H9 (cell line): ENCODE measurements at regions not wholly inside any gene's neighbourhood (a gene's known extent, or its start where the extent isn't known, plus 50 kb on each side); places are given as distances from the start of the nearest gene placed in this dataset.

ENCODE experiments used
- DNase-seq: peaks from one replicate; pipeline ENCODE4 v3.0.0-alpha.2; 2017
- H2AFZ ChIP-seq: one replicate; pipeline ENCODE4 v1.6.1; 2013; ENCODE audit warnings: mild to moderate bottlenecking, low read length, control low read depth, moderate library complexity
- H2AK5ac ChIP-seq: 2 replicates; pipeline ENCODE4 v1.6.1; 2013; ENCODE audit warnings: low read length, control low read depth, mixed read lengths; ENCODE audit not compliant: insufficient read length
- H2BK120ac ChIP-seq: one replicate; pipeline ENCODE4 v1.6.1; 2013; ENCODE audit warnings: low read depth, mild to moderate bottlenecking, low read length, control low read depth, inconsistent platforms; ENCODE audit not compliant: poor library complexity, severe bottlenecking
- H2BK12ac ChIP-seq: 2 replicates; pipeline ENCODE4 v1.6.1; 2013; ENCODE audit warnings: low read length, control low read depth, mixed read lengths, low read depth; ENCODE audit not compliant: insufficient read length
- H2BK15ac ChIP-seq: 2 replicates; pipeline ENCODE4 v1.6.1; 2013; ENCODE audit warnings: low read depth, low read length, control low read depth
- H2BK20ac ChIP-seq: one replicate; pipeline ENCODE4 v1.6.1; 2013; ENCODE audit warnings: low read depth, mild to moderate bottlenecking, low read length, control low read depth, inconsistent platforms; ENCODE audit not compliant: poor library complexity, severe bottlenecking
- H2BK5ac ChIP-seq: 2 replicates; pipeline ENCODE4 v1.6.1; 2013; ENCODE audit warnings: low read length, control low read depth, mixed read lengths; ENCODE audit not compliant: insufficient read length
- H3K14ac ChIP-seq: 2 replicates; pipeline ENCODE4 v1.6.1; 2013; ENCODE audit warnings: low read length, control low read depth; ENCODE audit not compliant: insufficient read depth
- H3K18ac ChIP-seq: 2 replicates; pipeline ENCODE4 v1.6.1; 2013; ENCODE audit warnings: low read depth, mild to moderate bottlenecking, mixed read lengths, low read length, control low read depth; ENCODE audit not compliant: insufficient read length
- H3K23ac ChIP-seq: 2 replicates; pipeline ENCODE4 v1.6.1; 2013; ENCODE audit warnings: low read length, control low read depth, mixed read lengths, low read depth; ENCODE audit not compliant: insufficient read length
- H3K23me2 ChIP-seq: 2 replicates; pipeline ENCODE4 v1.6.1; 2013; ENCODE audit warnings: low read depth, mild to moderate bottlenecking, mixed read lengths, low read length, control low read depth; ENCODE audit not compliant: insufficient read length, poor library complexity, severe bottlenecking
- H3K27ac ChIP-seq: 2 replicates; pipeline ENCODE4 v1.5.1; 2013; ENCODE audit warnings: low read length, control low read depth, mixed read lengths, low read depth; ENCODE audit not compliant: insufficient read length
- H3K27me3 ChIP-seq: 2 replicates; pipeline ENCODE4 v1.6.1; 2013; ENCODE audit warnings: low read length, control low read depth, inconsistent platforms; ENCODE audit not compliant: insufficient read depth
- H3K4ac ChIP-seq: 2 replicates; pipeline ENCODE4 v1.6.1; 2013; ENCODE audit warnings: low read depth, mild to moderate bottlenecking, control low read depth, inconsistent platforms, low read length, moderate library complexity
- H3K4me1 ChIP-seq: 2 replicates; pipeline ENCODE4 v1.6.1; 2013; ENCODE audit warnings: low read length, control low read depth, inconsistent platforms; ENCODE audit not compliant: insufficient read depth
- H3K4me2 ChIP-seq: 2 replicates; pipeline ENCODE4 v1.6.1; 2013; ENCODE audit warnings: low read length, control low read depth, mixed read lengths; ENCODE audit not compliant: insufficient read length, insufficient read depth
- H3K56ac ChIP-seq: 2 replicates; pipeline ENCODE4 v1.6.1; 2013; ENCODE audit warnings: low read depth, mild to moderate bottlenecking, mixed read lengths, low read length, control low read depth; ENCODE audit not compliant: insufficient read length
- H3K79me1 ChIP-seq: 2 replicates; pipeline ENCODE4 v1.6.1; 2013; ENCODE audit warnings: low read depth, mild to moderate bottlenecking, moderate library complexity, low read length, control low read depth, inconsistent platforms; ENCODE audit not compliant: insufficient read depth, poor library complexity, severe bottlenecking
- H3K79me2 ChIP-seq: 2 replicates; pipeline ENCODE4 v1.6.1; 2013; ENCODE audit warnings: low read length, control low read depth, inconsistent platforms; ENCODE audit not compliant: insufficient read depth
- H3K9ac ChIP-seq: 2 replicates; pipeline ENCODE4 v1.6.1; 2013; ENCODE audit warnings: low read length, control low read depth, mixed read lengths; ENCODE audit not compliant: insufficient read length; ENCODE audit errors: extremely low read depth
- H3K9me3 ChIP-seq: one replicate; pipeline ENCODE4 v1.6.1; 2013; ENCODE audit warnings: low read depth, low read length, inconsistent platforms; ENCODE audit not compliant: control insufficient read depth
- H3T11ph ChIP-seq: one replicate; pipeline ENCODE4 v1.6.1; 2013; ENCODE audit warnings: mild to moderate bottlenecking, low read length, control low read depth, inconsistent platforms
- H4K20me1 ChIP-seq: one replicate; pipeline ENCODE4 v1.6.1; 2013; ENCODE audit not compliant: control insufficient read depth, insufficient read length, insufficient read depth
- H4K5ac ChIP-seq: 2 replicates; pipeline ENCODE4 v1.6.1; 2013; ENCODE audit warnings: low read depth, mild to moderate bottlenecking, mixed read lengths, low read length, control low read depth; ENCODE audit not compliant: insufficient read length
- H4K8ac ChIP-seq: replicated peaks from 2 replicates; pipeline ENCODE4 v1.6.1; 2013; ENCODE audit warnings: low read length, control low read depth, mixed read lengths, low read depth; ENCODE audit not compliant: insufficient read length
- H4K91ac ChIP-seq: 2 replicates; pipeline ENCODE4 v1.6.1; 2013; ENCODE audit warnings: low read depth, mild to moderate bottlenecking, moderate library complexity, mixed read lengths, low read length, control low read depth; ENCODE audit not compliant: insufficient read length
- H3K27ac Mint-ChIP-seq, 3 experiments: 2 replicates in 2 of 3; 3 replicates in 1 of 3; pipeline ENCODE4 v1.8.0; 2020 to 2021; ENCODE audit warnings: mixed read lengths in 3 of 3, mild to moderate bottlenecking in 1 of 3, moderate library complexity in 1 of 3
- H3K27me3 Mint-ChIP-seq: 2 replicates; pipeline ENCODE4 v1.8.0; 2021; ENCODE audit warnings: low read depth, mild to moderate bottlenecking, moderate library complexity, mixed read lengths
- H3K36me3 Mint-ChIP-seq, 3 experiments: 2 replicates in 2 of 3; 3 replicates in 1 of 3; pipeline ENCODE4 v1.8.0; 2020 to 2021; ENCODE audit warnings: low read depth in 3 of 3, mixed read lengths in 3 of 3; ENCODE audit not compliant: insufficient read depth in 1 of 3
- H3K4me1 Mint-ChIP-seq, 2 experiments: 2 replicates each; pipeline ENCODE4 v1.8.0; 2020; ENCODE audit warnings: mixed read lengths in 2 of 2
- H3K4me3 Mint-ChIP-seq, 2 experiments: 2 replicates in 1 of 2; 3 replicates in 1 of 2; pipeline ENCODE4 v1.8.0; 2020 to 2021; ENCODE audit warnings: mild to moderate bottlenecking in 2 of 2, mixed read lengths in 2 of 2, moderate library complexity in 1 of 2
- H3K9me3 Mint-ChIP-seq, 2 experiments: 2 replicates in 1 of 2; 3 replicates in 1 of 2; pipeline ENCODE4 v1.8.0; 2020; ENCODE audit warnings: mild to moderate bottlenecking in 2 of 2, mixed read lengths in 2 of 2, moderate library complexity in 1 of 2
- CTCF ChIP-seq: fragments of 200-600 bp; sonication (generic); conservative IDR thresholded peaks from 3 replicates; pipeline ENCODE4 v1.8.0; 2021; ENCODE audit warnings: antibody characterized with exemption, mild to moderate bottlenecking
- WGBS: extraction: QIAGEN DNeasy Blood & Tissue Kit; methylation state at CpG from one replicate; pipeline ENCODE4 v1.1.7; 2013; ENCODE audit warnings: missing lambda C conversion rate, low lambda C conversion rate, mixed read lengths; ENCODE audit not compliant: insufficient read length; ENCODE audit errors: extremely low coverage; 5-methylcytosine and 5-hydroxymethylcytosine counted together

GRCh38 chr2:59254279-59254678 is 1013.2 kb upstream of the FANCL start:
- no CpG with 5 or more reads among the region's 1 CpG for WGBS

More at GRCh38 chr2:59254279-59254678, 1013.2 kb upstream of the FANCL start:
- Histone ChIP-seq H3K23me2 (no peaks in the 10 kb centered on the region), H4K20me1 (no peaks in the 10 kb centered on the region), H3K27ac (no peak overlapping the region), H3K9me3 (no peaks in the 10 kb centered on the region), H3K27me3 (no peaks in the 10 kb centered on the region), H2BK20ac (no peak overlapping the region), H3K56ac (no peak overlapping the region), H4K5ac (no peak overlapping the region), H3K14ac (no peak overlapping the region), H4K8ac (no peak overlapping the region), H3K18ac (no peak overlapping the region), H2BK120ac (no peak overlapping the region), H2BK12ac (no peak overlapping the region), H3K9ac (no peak overlapping the region), H3K4me1 (peaks cover 2% of the 10 kb centered on the region; the same call in 1 of the 2 replicates), H3K79me2 (no peaks in the 10 kb centered on the region), H2BK5ac (no peak overlapping the region), H4K91ac (no peak overlapping the region), H3K4me2 (no peak overlapping the region), H2AFZ (no peak overlapping the region), H3K4ac (no peak overlapping the region), H2BK15ac (no peak overlapping the region), H2AK5ac (no peak overlapping the region), H3K79me1 (no peaks in the 10 kb centered on the region), H3T11ph (no peak overlapping the region), H3K23ac (no peak overlapping the region)
- no peak overlapping the region for H3K27ac Mint-ChIP-seq
- DNase-seq, result no peak
- no peak overlapping the region for H3K4me3 Mint-ChIP-seq
- H3K9me3 Mint-ChIP-seq, result no peaks in the 10 kb centered on the region
- H3K4me1 Mint-ChIP-seq, result peaks cover 33 to 35% of the 10 kb centered on the region in 2 experiments
- H3K36me3 Mint-ChIP-seq, result no peaks in the 10 kb centered on the region
- no peaks in the 10 kb centered on the region for H3K27me3 Mint-ChIP-seq
- TF ChIP-seq CTCF, result no peak
